ENCODE measurements at regions not wholly inside any gene's neighbourhood (a gene's known extent, or its start where the extent isn't known, plus 50 kb on each side); places are given as distances from the start of the nearest gene placed in this dataset.

GRCh38 chr9:12091865-12092527, 601.2 kb upstream of the TYRP1 start:
- Histone ChIP-seq H3K36me3 (ENCODE audit: low read depth) (no peaks in the 10 kb centered on the region), H3K9me3 (ENCODE audit: low read depth) (no peaks in the 10 kb centered on the region), H3K4me2 (ENCODE audit: unreplicated experiment) (no peak overlapping the region), H3K79me2 (ENCODE audit: insufficient read depth) (no peaks in the 10 kb centered on the region), H3K27ac (no peak overlapping the region), H3K4me1 (ENCODE audit: insufficient read depth) (no peaks in the 10 kb centered on the region), H2AFZ (no peak overlapping the region), H3K9ac (no peak overlapping the region), H4K20me1 (ENCODE audit: insufficient read depth) (no peaks in the 10 kb centered on the region), H3K9me2 (ENCODE audit: insufficient read depth) (no peaks in the 10 kb centered on the region), H3F3A (ENCODE audit: insufficient read depth) (no peaks in the 10 kb centered on the region), H3K27me3 (replicated peaks; ENCODE audit: insufficient read depth) (no peaks in the 10 kb centered on the region), H3K4me3 (no peak overlapping the region)
- TF ChIP-seq EZH2phosphoT487 (IDR thresholded peaks at IDR 0.05; ENCODE audit: insufficient read depth, low read depth) (no peak), EZH2 (IDR thresholded peaks at IDR 0.05; ENCODE audit: insufficient read depth, poor library complexity, severe bottlenecking) (no peak)
- 23 to 24% methylated on average over 6 of the region's 6 CpGs for WGBS, 2 experiments (ENCODE audit: low coverage in 1 of 2, low lambda C conversion rate in 2 of 2, missing lambda C conversion rate in 2 of 2)
- in situ Hi-C loops (cut with MboI) = no loop called here
- DNase-seq = no peak

GRCh38 chr9:12094046-12094445, 599.1 kb upstream of the TYRP1 start:
- in situ Hi-C loops (cut with MboI) = no loop called here
- no peak overlapping the region for H3K9ac ChIP-seq
- 5 to 13% methylated on average over 1 of the region's 1 CpG for WGBS, 2 experiments (ENCODE audit: low coverage in 1 of 2, low lambda C conversion rate in 2 of 2, missing lambda C conversion rate in 2 of 2)

GRCh38 chr9:12095931-12096330, 597.3 kb upstream of the TYRP1 start:
- 19 to 24% methylated on average over 4 of the region's 4 CpGs for WGBS, 2 experiments (ENCODE audit: low coverage in 1 of 2, low lambda C conversion rate in 2 of 2, missing lambda C conversion rate in 2 of 2)
- H2AFZ ChIP-seq = no peak overlapping the region
- H3K4me1 ChIP-seq (ENCODE audit: insufficient read depth) = no peaks in the 10 kb centered on the region

More at GRCh38 chr9:12094046-12094445, 599.1 kb upstream of the TYRP1 start:
- no peak overlapping the region for H3K27ac ChIP-seq
- H3K9me2 ChIP-seq (ENCODE audit: insufficient read depth) = no peaks in the 10 kb centered on the region
- no peaks in the 10 kb centered on the region for H3K9me3 ChIP-seq (ENCODE audit: low read depth)
- DNase-seq = no peak
- H3K79me2 ChIP-seq (ENCODE audit: insufficient read depth) = no peaks in the 10 kb centered on the region
- TF ChIP-seq EZH2phosphoT487 (IDR thresholded peaks at IDR 0.05; ENCODE audit: insufficient read depth, low read depth) (no peak), EZH2 (IDR thresholded peaks at IDR 0.05; ENCODE audit: insufficient read depth, poor library complexity, severe bottlenecking) (no peak)
- H3F3A ChIP-seq (ENCODE audit: insufficient read depth) = no peaks in the 10 kb centered on the region
- H3K4me2 ChIP-seq (ENCODE audit: unreplicated experiment) = no peak overlapping the region
- no peaks in the 10 kb centered on the region for H4K20me1 ChIP-seq (ENCODE audit: insufficient read depth)
- H3K4me1 ChIP-seq (ENCODE audit: insufficient read depth) = no peaks in the 10 kb centered on the region
- no peaks in the 10 kb centered on the region for H3K36me3 ChIP-seq (ENCODE audit: low read depth)
- H3K4me3 ChIP-seq = no peak overlapping the region
- H3K27me3 ChIP-seq (replicated peaks; ENCODE audit: insufficient read depth) = no peaks in the 10 kb centered on the region
- no peak overlapping the region for H2AFZ ChIP-seq

DNA sequence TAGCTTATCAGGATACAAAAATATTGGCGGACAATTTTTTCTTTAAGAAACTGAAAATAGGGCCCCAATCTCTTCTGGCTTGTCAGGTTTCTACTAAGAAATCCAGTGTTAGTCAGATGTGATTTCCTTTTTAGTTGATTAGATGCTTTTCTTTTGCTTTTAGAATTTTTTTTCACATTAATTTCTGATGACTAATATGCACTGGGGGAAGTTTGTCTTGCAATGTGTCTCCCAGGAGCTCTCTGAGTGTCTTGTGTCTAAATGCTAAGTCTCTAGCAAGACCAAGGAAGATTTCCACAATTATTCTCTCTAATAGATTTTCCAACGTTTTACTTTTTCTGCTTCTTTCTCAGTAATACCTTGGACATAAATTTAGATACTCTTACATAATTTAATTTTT, 559.8 kb upstream of the TYRP1 start:
- WGBS, 2 experiments (ENCODE audit: low coverage in 1 of 2, low lambda C conversion rate in 2 of 2, missing lambda C conversion rate in 2 of 2) = 23 to 30% methylated on average over 2 of the region's 2 CpGs
- H3K36me3 ChIP-seq (ENCODE audit: low read depth) = no peaks in the 10 kb centered on the region
- no peak overlapping the region for H3K9ac ChIP-seq
- no peaks in the 10 kb centered on the region for H4K20me1 ChIP-seq (ENCODE audit: insufficient read depth)
- H3K9me2 ChIP-seq (ENCODE audit: insufficient read depth) = no peaks in the 10 kb centered on the region
- no peak overlapping the region for H2AFZ ChIP-seq
- H3K4me1 ChIP-seq (ENCODE audit: insufficient read depth) = no peaks in the 10 kb centered on the region
- H3K27ac ChIP-seq = no peak overlapping the region
- TF ChIP-seq EZH2phosphoT487 (IDR thresholded peaks at IDR 0.05; ENCODE audit: insufficient read depth, low read depth) (no peak), EZH2 (IDR thresholded peaks at IDR 0.05; ENCODE audit: insufficient read depth, poor library complexity, severe bottlenecking) (no peak)
- in situ Hi-C loops (cut with MboI) = loop anchor here (25.0 kb wide), 1 partner anchor 104 kb away; no protein-coding TSS in a partner anchor
- no peaks in the 10 kb centered on the region for H3F3A ChIP-seq (ENCODE audit: insufficient read depth)
- H3K4me2 ChIP-seq (ENCODE audit: unreplicated experiment) = no peak overlapping the region
- H3K79me2 ChIP-seq (ENCODE audit: insufficient read depth) = no peaks in the 10 kb centered on the region
- DNase-seq = no peak
- H3K4me3 ChIP-seq = no peak overlapping the region
- H3K9me3 ChIP-seq (ENCODE audit: low read depth) = no peaks in the 10 kb centered on the region
- H3K27me3 ChIP-seq (replicated peaks; ENCODE audit: insufficient read depth) = no peaks in the 10 kb centered on the region

More at GRCh38 chr9:12095931-12096330, 597.3 kb upstream of the TYRP1 start:
- Histone ChIP-seq H3K79me2 (ENCODE audit: insufficient read depth) (no peaks in the 10 kb centered on the region), H3K9ac (no peak overlapping the region), H4K20me1 (ENCODE audit: insufficient read depth) (no peaks in the 10 kb centered on the region), H3K4me2 (ENCODE audit: unreplicated experiment) (no peak overlapping the region), H3K27ac (no peak overlapping the region), H3K9me3 (ENCODE audit: low read depth) (no peaks in the 10 kb centered on the region), H3K9me2 (ENCODE audit: insufficient read depth) (no peaks in the 10 kb centered on the region; the same call in 1 of the 2 replicates), H3K4me3 (no peak overlapping the region), H3F3A (ENCODE audit: insufficient read depth) (no peaks in the 10 kb centered on the region), H3K27me3 (replicated peaks; ENCODE audit: insufficient read depth) (no peaks in the 10 kb centered on the region), H3K36me3 (ENCODE audit: low read depth) (no peaks in the 10 kb centered on the region)
- TF ChIP-seq EZH2 (IDR thresholded peaks at IDR 0.05; ENCODE audit: insufficient read depth, poor library complexity, severe bottlenecking) (no peak), EZH2phosphoT487 (IDR thresholded peaks at IDR 0.05; ENCODE audit: insufficient read depth, low read depth) (no peak)
- DNase-seq = no peak
- in situ Hi-C loops (cut with MboI) = no loop called here

Data from GM23248 (cell line).